ENCODE measurements at regions not wholly inside any gene's neighbourhood (a gene's known extent, or its start where the extent isn't known, plus 50 kb on each side); places are given as distances from the start of the nearest gene placed in this dataset.
A peak's percentile ranks its signal among the peaks of the same experiment; 100 is the strongest.

DNA sequence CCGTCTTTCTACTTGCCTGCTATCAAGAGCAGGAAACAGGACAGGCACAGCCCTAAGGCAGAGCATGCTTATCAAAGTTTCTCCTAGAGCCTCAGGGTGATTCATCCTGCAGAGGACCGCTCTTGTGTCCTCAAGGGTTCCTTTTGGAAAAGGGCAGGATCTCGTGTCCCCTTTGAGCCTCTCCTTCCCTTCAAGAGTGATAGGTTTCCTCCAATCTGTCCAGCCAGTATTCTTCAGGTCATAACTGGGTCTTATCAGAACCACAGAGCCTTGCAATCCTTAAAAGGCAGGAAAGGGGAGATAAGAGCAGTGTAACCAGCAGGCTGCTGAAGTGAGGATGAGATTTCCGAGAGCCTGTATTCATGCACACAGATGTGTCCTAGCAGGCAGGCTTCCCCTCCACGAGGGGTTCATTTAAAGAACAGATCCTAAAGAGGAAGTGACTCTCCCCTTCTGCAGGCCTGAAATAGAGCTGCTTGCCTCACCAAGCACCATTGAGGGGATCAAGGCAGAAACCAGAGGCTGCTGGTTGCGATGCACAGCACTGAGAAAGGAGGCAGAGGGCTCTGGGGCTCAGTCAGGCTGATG, 90.5 kb upstream of the SVIL start:
- peaks cover 12% of the 10 kb centered on the region for H3K9me3 ChIP-seq
- peaks cover 24% of the 10 kb centered on the region for H3K36me3 Mint-ChIP-seq (ENCODE audit: insufficient read depth, unreplicated experiment)
- H3K36me3 ChIP-seq (ENCODE audit: control insufficient read depth, insufficient read depth, low read length): no peaks in the 10 kb centered on the region
- peaks cover 41% of the 10 kb centered on the region for H3K4me1 ChIP-seq
- CTCF ChIA-PET: no interaction called here
- intact Hi-C loops (cut with micrococcal nuclease; ENCODE audit: unreplicated experiment): loop anchor here (1.0 kb wide), 1 partner anchor 9 kb away; no protein-coding TSS in a partner anchor
- no peaks in the 10 kb centered on the region for H3K27me3 ChIP-seq (replicated peaks; ENCODE audit: control insufficient read depth, insufficient read depth, low read length)
- H3K9me3 Mint-ChIP-seq (ENCODE audit: unreplicated experiment): peaks cover 15% of the 10 kb centered on the region
- no peaks in the 10 kb centered on the region for H3K27me3 Mint-ChIP-seq (ENCODE audit: insufficient read depth, unreplicated experiment)
- H3K4me1 Mint-ChIP-seq (ENCODE audit: low read depth, unreplicated experiment): peaks cover 24% of the 10 kb centered on the region
- H3K4me3 Mint-ChIP-seq (ENCODE audit: unreplicated experiment): peak overlapping the region; percentile 25
- POLR2A ChIA-PET: no interaction called here
- H3K4me3 ChIP-seq (ENCODE audit: low read depth, low read length): no peak overlapping the region
- TF ChIP-seq, protein P1, sequence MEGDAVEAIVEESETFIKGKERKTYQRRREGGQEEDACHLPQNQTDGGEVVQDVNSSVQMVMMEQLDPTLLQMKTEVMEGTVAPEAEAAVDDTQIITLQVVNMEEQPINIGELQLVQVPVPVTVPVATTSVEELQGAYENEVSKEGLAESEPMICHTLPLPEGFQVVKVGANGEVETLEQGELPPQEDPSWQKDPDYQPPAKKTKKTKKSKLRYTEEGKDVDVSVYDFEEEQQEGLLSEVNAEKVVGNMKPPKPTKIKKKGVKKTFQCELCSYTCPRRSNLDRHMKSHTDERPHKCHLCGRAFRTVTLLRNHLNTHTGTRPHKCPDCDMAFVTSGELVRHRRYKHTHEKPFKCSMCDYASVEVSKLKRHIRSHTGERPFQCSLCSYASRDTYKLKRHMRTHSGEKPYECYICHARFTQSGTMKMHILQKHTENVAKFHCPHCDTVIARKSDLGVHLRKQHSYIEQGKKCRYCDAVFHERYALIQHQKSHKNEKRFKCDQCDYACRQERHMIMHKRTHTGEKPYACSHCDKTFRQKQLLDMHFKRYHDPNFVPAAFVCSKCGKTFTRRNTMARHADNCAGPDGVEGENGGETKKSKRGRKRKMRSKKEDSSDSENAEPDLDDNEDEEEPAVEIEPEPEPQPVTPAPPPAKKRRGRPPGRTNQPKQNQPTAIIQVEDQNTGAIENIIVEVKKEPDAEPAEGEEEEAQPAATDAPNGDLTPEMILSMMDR (IDR thresholded peaks at IDR 0.05; ENCODE audit: insufficient read depth in 1 of 2, low read depth in 1 of 2, low read length in 1 of 2, severe bottlenecking in 1 of 2, unreplicated experiment in 1 of 2): no peak
- peak; percentile 63 to 83 for DNase-seq
- no TSS peak for BruUV-seq (replicated peaks)
- H3K27ac Mint-ChIP-seq (ENCODE audit: unreplicated experiment): peak overlapping the region; percentile 72

DNA sequence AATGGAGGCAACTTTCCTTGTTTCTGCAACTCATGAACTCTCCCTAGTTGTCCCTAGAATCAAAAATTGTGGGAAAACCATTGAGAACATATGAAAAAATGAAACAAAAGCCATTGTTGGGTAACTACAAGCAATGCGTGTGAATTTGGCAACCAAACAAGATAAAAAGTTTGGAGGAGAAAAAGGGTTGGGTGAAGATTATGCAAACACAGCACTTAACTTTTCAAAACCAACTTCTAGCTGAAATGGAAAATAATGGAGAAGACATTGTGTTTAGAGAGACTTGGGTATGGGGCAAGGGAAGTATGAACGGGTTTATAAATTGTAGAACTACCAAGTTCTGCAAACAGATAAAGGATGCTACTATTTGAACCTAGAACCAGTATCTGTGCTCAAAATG, 89.0 kb upstream of the SVIL start:
- DNase-seq: no peak

DNA sequence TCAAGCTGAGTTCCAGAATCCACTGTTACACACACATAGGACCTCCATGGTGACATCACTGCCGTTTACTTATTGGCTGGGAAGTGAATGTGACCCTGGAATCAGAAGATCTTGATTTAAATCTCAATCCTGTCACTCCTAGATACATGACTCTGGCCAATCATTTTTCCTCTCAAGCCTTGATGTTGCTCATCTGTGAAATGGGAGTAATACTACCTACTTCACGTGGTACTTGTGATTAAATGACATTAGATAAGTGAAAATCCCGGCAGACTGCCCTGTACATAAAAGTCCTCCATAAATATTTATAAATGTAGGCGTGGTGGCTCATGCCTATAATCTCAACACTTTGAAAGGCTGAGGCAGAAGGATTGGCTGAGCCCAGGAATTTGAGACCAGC, 88.0 kb upstream of the SVIL start:
- no peaks in the 10 kb centered on the region for H3K27me3 Mint-ChIP-seq (ENCODE audit: insufficient read depth, unreplicated experiment)
- TF ChIP-seq, protein P1 (IDR thresholded peaks at IDR 0.05; ENCODE audit: insufficient read depth in 1 of 2, low read depth in 1 of 2, low read length in 1 of 2, severe bottlenecking in 1 of 2, unreplicated experiment in 1 of 2): no peak
- CTCF ChIA-PET: interaction anchor here (0.7 kb wide), 1 partner anchor 73 kb away, joined by 4 read pairs; no protein-coding TSS in a partner anchor
- no TSS peak for BruUV-seq (replicated peaks)
- no peak overlapping the region for H3K27ac Mint-ChIP-seq (ENCODE audit: unreplicated experiment)
- H3K36me3 ChIP-seq (ENCODE audit: control insufficient read depth, insufficient read depth, low read length): no peaks in the 10 kb centered on the region; the same call in 1 of the 2 replicates
- H3K27me3 ChIP-seq (replicated peaks; ENCODE audit: control insufficient read depth, insufficient read depth, low read length): no peaks in the 10 kb centered on the region
- H3K4me3 ChIP-seq (ENCODE audit: low read depth, low read length): no peak overlapping the region
- no peak overlapping the region for H3K4me3 Mint-ChIP-seq (ENCODE audit: unreplicated experiment)
- H3K9me3 ChIP-seq: peaks cover 25% of the 10 kb centered on the region
- H3K4me1 ChIP-seq: peaks cover 35% of the 10 kb centered on the region
- POLR2A ChIA-PET: no interaction called here
- peaks cover 21% of the 10 kb centered on the region for H3K4me1 Mint-ChIP-seq (ENCODE audit: low read depth, unreplicated experiment)
- DNase-seq: no peak
- H3K9me3 Mint-ChIP-seq (ENCODE audit: unreplicated experiment): peaks cover 28% of the 10 kb centered on the region
- intact Hi-C loops (cut with micrococcal nuclease; ENCODE audit: unreplicated experiment): no loop called here
- peaks cover 20% of the 10 kb centered on the region for H3K36me3 Mint-ChIP-seq (ENCODE audit: insufficient read depth, unreplicated experiment)

More for the DNA sequence above, 89.0 kb upstream of the SVIL start:
- POLR2A ChIA-PET: no interaction called here
- H3K9me3 ChIP-seq: peaks cover 25% of the 10 kb centered on the region
- H3K27me3 ChIP-seq (replicated peaks; ENCODE audit: control insufficient read depth, insufficient read depth, low read length): no peaks in the 10 kb centered on the region
- no TSS peak for BruUV-seq (replicated peaks)
- H3K4me1 ChIP-seq: peaks cover 44% of the 10 kb centered on the region
- H3K36me3 ChIP-seq (ENCODE audit: control insufficient read depth, insufficient read depth, low read length): no peaks in the 10 kb centered on the region; the same call in 1 of the 2 replicates
- CTCF ChIA-PET: no interaction called here
- Mint-ChIP-seq H3K27me3 (ENCODE audit: insufficient read depth, unreplicated experiment) (no peaks in the 10 kb centered on the region), H3K9me3 (ENCODE audit: unreplicated experiment) (peaks cover 28% of the 10 kb centered on the region), H3K4me3 (ENCODE audit: unreplicated experiment) (no peak overlapping the region), H3K36me3 (ENCODE audit: insufficient read depth, unreplicated experiment) (peaks cover 14% of the 10 kb centered on the region), H3K4me1 (ENCODE audit: low read depth, unreplicated experiment) (peaks cover 28% of the 10 kb centered on the region), H3K27ac (ENCODE audit: unreplicated experiment) (no peak overlapping the region)
- H3K4me3 ChIP-seq (ENCODE audit: low read depth, low read length): no peak overlapping the region
- intact Hi-C loops (cut with micrococcal nuclease; ENCODE audit: unreplicated experiment): no loop called here
- TF ChIP-seq, protein P1 (IDR thresholded peaks at IDR 0.05; ENCODE audit: insufficient read depth in 1 of 2, low read depth in 1 of 2, low read length in 1 of 2, severe bottlenecking in 1 of 2, unreplicated experiment in 1 of 2): no peak

Measured in Caco-2 (cell line).